HG03064 (cell line): ENCODE measurements at regions not wholly inside any gene's neighbourhood (a gene's known extent, or its start where the extent isn't known, plus 50 kb on each side); places are given as distances from the start of the nearest gene placed in this dataset.

ENCODE experiments used
- ATAC-seq: cut with Tn5 transposase; IDR thresholded peaks from one replicate; pipeline ENCODE4 v1.9.1; 2021; ENCODE audit warnings: low read depth; ENCODE audit not compliant: unreplicated experiment

- no peak for ATAC-seq
These were observed 760.0 kb upstream of the SORCS1 start for GRCh38 chr10:107924458-107924857.

- ATAC-seq: no peak
These were observed 755.2 kb upstream of the SORCS1 start for GRCh38 chr10:107919626-107920235.

GRCh38 chr10:107918171-107918570, 753.7 kb upstream of the SORCS1 start:
- no peak for ATAC-seq

- ATAC-seq: no peak
These were observed 750.7 kb upstream of the SORCS1 start for GRCh38 chr10:107915215-107915610.

- ATAC-seq: no peak
These were observed 750.1 kb upstream of the SORCS1 start for GRCh38 chr10:107914450-107915214.

GRCh38 chr10:107913317-107914294, 749.1 kb upstream of the SORCS1 start:
- no peak for ATAC-seq

- ATAC-seq: no peak
These were observed 736.6 kb upstream of the SORCS1 start for GRCh38 chr10:107901076-107901475.

GRCh38 chr10:107900131-107900530, 735.6 kb upstream of the SORCS1 start:
- no peak for ATAC-seq

GRCh38 chr10:107899502-107900062, 735.1 kb upstream of the SORCS1 start:
- no peak for ATAC-seq

- no peak for ATAC-seq
These were observed 734.6 kb upstream of the SORCS1 start for GRCh38 chr10:107899075-107899474.

GRCh38 chr10:107898392-107898791, 733.9 kb upstream of the SORCS1 start:
- no peak for ATAC-seq

GRCh38 chr10:107894516-107894915, 730.0 kb upstream of the SORCS1 start:
- ATAC-seq: no peak

- ATAC-seq: no peak
These were observed 724.6 kb upstream of the SORCS1 start for GRCh38 chr10:107889105-107889504.

GRCh38 chr10:107880185-107880584, 715.7 kb upstream of the SORCS1 start:
- no peak for ATAC-seq

GRCh38 chr10:107873007-107873406, 708.5 kb upstream of the SORCS1 start:
- no peak for ATAC-seq

- no peak for ATAC-seq
These were observed 701.2 kb upstream of the SORCS1 start for GRCh38 chr10:107865691-107866090.

- ATAC-seq: no peak
These were observed 694.6 kb upstream of the SORCS1 start for GRCh38 chr10:107859065-107859464.

- no peak for ATAC-seq
These were observed 691.5 kb upstream of the SORCS1 start for GRCh38 chr10:107856047-107856315.

GRCh38 chr10:107855301-107856046, 691.0 kb upstream of the SORCS1 start:
- ATAC-seq: no peak

GRCh38 chr10:107848726-107849360, 684.3 kb upstream of the SORCS1 start:
- no peak for ATAC-seq
